ENCODE measurements at regions not wholly inside any gene's neighbourhood (a gene's known extent, or its start where the extent isn't known, plus 50 kb on each side); places are given as distances from the start of the nearest gene placed in this dataset.

DNA sequence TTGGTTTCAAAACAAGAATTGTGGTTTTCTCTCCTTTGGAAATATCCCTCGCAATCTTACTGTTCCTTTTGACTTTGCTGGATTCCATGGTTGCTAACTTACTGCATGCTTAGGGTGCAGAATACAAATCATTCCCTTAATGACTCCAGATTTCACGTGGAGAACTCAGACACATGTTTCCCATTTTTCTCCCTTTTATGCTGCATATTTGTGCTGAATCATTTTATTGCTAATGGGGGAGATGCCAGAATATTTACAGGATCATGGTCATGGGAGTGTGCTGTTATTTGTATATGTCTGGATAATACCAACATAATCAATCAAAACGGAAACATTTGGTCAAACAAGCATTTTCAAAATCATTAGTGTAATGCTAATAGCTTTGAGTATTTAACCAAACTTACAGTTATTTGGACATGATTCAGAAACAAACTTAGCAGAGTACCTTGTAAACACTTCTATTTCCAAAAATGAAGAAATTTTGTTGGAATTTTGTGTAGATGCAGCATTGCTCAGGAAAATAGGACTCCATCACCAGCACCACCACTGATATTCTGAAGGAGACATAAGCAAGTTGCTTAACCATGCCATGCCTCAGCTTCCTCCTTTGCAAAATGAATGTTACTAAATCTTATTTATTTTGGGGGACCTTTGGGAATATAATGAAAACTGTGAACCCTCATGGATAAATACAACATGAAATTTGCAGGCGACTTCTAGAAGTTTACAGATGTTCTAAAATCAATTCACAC is 122.5 kb upstream of the RND3 start:
- TF ChIP-seq, protein P1, sequence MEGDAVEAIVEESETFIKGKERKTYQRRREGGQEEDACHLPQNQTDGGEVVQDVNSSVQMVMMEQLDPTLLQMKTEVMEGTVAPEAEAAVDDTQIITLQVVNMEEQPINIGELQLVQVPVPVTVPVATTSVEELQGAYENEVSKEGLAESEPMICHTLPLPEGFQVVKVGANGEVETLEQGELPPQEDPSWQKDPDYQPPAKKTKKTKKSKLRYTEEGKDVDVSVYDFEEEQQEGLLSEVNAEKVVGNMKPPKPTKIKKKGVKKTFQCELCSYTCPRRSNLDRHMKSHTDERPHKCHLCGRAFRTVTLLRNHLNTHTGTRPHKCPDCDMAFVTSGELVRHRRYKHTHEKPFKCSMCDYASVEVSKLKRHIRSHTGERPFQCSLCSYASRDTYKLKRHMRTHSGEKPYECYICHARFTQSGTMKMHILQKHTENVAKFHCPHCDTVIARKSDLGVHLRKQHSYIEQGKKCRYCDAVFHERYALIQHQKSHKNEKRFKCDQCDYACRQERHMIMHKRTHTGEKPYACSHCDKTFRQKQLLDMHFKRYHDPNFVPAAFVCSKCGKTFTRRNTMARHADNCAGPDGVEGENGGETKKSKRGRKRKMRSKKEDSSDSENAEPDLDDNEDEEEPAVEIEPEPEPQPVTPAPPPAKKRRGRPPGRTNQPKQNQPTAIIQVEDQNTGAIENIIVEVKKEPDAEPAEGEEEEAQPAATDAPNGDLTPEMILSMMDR (IDR thresholded peaks at IDR 0.05) = no peak
- TF ChIP-seq POLR2A (IDR thresholded peaks at IDR 0.05) = no peak
